Amniotic epithelial cell (primary cell): ENCODE measurements at regions not wholly inside any gene's neighbourhood (a gene's known extent, or its start where the extent isn't known, plus 50 kb on each side); places are given as distances from the start of the nearest gene placed in this dataset.
"Not testable (repeated sequence)": the region's sequence is repeated elsewhere in the genome, so short reads cannot be mapped to it uniquely, and the experiment has no call there.

Source experiments
- DNase-seq: peaks from one replicate; pipeline ENCODE4 v3.0.0-alpha.2; 2010; ENCODE audit warnings: low read depth

- DNase-seq: not testable (repeated sequence)
Measured at GRCh38 chr17:20633268-20634059, 53.9 kb downstream of the CDRT15L2 start.

DNA sequence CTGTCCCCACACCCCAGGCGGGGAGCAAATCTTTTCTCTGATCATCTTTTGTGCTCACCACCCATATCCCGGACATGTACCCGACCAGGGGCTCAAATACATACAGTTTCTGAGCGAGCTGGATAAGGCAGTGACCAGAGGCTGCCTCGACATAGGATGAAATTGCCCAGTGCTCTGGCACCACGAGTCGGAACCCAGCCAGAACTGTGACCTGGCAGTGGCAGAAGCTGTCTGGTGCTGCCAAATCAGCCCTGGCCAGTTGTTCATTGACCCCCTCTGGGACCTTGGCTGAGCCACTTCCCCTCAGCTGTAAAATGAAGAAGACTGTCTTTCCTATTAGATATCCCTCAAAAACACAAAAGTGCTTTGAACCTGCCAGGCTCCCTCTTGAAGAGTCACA, 60.6 kb downstream of the CDRT15L2 start:
- DNase-seq: not testable (repeated sequence)

DNA sequence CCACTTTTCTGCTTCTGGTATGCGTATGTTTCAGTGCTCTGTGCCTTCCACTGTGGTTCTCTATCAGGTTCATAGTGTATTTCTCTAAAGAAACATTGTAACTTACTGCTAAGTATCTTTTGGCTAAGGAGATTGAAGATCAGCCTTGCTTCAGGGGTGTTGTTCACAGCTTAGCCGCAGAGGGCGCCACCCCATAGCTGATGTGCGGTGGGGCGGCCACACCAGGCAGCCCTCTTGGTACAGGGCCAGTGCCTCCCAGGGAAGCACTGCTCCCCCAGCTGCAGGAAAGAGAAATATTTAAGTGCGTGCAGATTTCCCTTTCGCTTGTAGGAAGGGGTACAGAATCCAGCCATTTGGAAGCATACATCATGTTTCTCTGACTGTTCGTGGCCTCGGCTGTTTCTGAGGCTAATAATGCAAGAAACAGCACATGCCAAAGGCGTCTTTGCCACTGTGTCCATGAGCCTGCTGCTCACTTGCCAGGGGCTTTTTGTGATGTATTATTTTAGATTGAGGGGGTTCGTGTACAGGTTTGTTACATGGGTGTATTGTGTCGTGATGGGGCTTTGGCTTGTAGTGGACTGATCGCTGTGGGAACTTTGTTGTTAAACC, 67.2 kb downstream of the CDRT15L2 start:
- DNase-seq: peak; percentile 24

GRCh38 chr17:20649097-20649767, 69.7 kb downstream of the CDRT15L2 start:
- not testable (repeated sequence) for DNase-seq

- DNase-seq: not testable (repeated sequence)
Measured at GRCh38 chr17:20651022-20651421, 71.5 kb downstream of the CDRT15L2 start.

GRCh38 chr17:20651736-20652135, 72.2 kb downstream of the CDRT15L2 start:
- not testable (repeated sequence) for DNase-seq

DNA sequence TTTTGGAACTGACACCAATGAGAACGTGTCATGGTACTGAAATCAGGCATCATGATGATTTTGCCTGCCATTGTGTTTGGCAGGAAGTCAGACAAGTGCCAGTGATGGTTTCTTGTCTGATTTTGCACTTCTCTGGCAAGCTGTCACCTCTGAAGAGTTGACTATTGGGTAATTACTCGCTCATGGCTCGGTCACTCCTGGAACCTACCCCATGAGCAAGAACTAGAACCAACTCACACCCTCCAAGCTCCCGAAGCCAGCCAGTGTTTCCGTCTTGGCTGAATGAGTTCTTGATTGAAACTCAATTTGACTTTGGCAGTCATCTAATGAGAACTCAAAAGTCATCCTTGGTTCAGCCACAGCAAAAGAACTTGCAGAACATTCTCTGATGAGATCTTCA, 73.9 kb downstream of the CDRT15L2 start:
- not testable (repeated sequence) for DNase-seq

DNA sequence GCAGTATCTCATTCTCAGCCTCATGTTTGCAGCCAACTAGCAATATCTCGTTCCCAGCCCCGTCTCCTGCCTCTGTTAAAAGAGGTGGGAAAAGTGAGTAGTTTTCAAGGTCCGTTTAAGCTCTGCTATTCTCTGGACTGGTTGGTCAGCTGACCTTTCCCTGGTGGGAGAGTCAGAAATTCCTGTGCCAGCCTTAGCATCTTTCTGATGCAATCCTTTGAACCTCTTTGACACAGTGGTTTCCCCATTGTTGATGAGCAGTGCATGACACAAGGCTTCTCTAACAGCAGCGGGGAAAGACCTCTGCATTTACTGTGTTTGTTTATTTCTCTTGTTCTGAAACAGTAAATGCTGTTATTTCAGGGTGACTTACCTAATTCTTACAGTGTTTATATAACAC, 74.6 kb downstream of the CDRT15L2 start:
- DNase-seq: peak; percentile 95

DNA sequence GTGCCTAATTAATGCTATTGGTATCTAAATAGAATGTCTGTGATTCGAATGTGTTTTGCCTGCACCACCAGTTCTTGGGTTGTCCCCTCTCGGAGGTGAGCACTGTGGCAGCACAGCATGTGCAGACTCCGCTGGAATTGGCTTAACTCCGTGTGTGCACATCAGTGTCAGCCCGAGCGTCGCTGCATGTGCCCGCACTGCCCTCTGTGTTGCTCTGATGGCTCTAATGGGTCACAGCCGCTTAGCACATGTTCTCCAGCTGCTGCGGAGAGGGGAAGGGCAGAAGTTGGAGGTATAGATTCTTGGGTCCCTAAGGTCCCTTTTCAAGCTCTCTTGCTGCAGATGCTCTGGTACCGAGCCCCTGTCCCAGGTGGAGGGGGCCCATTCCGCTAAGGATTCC, 75.1 kb downstream of the CDRT15L2 start:
- not testable (repeated sequence) for DNase-seq

GRCh38 chr17:20665103-20665955, 85.8 kb downstream of the CDRT15L2 start:
- DNase-seq: peak; percentile 84

DNA sequence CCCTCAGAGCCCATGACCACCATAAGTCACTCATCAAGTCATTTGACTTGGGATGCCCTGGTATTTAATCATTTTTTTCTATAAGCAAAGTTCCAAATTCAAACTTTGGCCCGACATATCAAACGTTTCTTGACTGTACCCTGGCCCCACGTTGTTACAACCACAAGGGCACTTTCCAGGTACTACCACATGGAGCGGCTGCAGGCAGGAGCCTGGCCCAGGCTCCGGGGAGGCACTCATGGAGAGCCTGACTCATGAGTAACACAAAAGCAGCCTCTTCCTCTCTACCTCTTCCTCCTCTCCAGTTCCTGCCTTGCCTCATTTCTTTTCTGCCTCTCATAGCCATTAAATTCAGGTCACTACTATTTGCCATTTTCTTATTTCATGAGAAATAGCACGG, 87.2 kb downstream of the CDRT15L2 start:
- peak; percentile 25 for DNase-seq

- DNase-seq: peak; percentile 49
Measured at GRCh38 chr17:20667712-20668111, 88.2 kb downstream of the CDRT15L2 start.

- peak; percentile 41 for DNase-seq
Measured at GRCh38 chr17:20668316-20668715, 88.8 kb downstream of the CDRT15L2 start.

DNA sequence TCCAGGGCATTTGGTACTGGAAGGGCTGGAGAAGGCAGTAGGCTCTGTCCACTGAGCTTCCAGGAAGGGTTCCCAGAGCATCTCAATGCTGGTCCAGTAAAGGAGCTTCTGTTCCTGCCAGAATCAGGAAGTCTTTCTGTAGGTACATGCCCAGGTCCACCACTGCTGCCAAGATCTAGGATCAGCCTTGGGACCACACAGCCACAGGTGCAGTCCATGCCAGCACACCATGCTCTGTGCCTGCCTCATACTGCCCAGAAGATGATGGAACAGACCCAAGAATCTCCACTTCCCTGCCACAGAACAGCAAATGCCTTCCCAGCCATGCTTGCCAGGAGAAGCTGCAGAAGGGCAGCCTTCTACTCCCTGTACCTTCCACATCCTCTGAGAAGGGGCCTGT, 89.3 kb downstream of the CDRT15L2 start:
- not testable (repeated sequence) for DNase-seq

DNA sequence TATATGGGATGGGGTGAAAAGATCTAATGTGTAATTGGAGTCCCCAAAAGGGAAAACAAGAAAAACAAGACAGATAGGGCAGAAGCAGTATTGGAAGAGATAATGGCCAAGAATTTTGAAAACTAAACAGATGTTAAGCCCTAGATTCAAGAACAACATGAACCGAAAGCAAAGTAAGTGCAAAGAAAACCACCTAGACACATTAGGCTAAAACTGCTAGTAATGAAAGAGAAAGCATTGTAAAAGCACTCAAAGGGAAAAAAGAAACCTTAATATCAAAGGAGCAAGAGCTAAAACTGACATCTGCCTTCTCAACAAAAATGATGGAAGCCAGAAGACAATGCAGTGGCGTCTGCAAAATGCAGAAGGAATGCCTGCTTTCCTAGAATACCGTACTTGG, 91.0 kb downstream of the CDRT15L2 start:
- not testable (repeated sequence) for DNase-seq

- not testable (repeated sequence) for DNase-seq
Measured at GRCh38 chr17:20674374-20674773, 94.8 kb downstream of the CDRT15L2 start.

DNA sequence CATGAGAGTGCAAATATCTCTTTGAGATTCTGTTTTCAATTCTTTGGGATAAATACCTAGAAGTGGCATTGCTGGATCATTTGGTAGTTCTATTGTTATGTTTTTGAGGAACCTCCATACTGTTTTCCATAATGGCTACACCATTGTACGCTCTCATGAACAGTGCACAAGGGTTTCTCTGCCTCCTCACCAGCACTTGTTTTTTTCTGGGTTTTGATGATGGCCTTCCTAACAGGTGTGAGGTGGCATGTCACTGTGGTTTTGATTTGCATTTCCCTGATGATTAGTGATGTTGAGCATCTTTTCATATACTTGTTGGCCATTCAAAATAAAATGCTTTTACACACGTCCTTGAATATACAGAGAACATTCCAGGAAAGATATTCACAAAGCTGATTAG, 96.2 kb downstream of the CDRT15L2 start:
- not testable (repeated sequence) for DNase-seq

DNA sequence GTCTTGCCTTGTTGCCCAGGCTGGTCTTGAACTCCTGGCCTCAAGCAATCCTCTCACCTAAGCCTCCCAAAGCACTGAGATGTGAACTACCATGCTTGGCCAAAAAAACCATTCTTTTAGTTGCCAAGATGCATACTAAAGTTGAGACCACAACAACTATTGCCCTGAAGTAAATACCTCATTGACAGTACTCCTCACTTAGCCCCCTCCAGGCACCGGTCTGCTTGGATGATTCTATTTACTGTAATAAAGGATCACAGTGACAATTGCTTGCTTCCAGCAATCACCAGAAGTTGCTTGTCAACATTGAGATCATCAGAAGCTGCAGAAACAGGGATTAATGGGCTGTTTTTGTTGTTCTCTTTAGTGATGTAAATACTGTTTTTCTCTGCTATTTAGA, 97.1 kb downstream of the CDRT15L2 start:
- DNase-seq: not testable (repeated sequence)

DNA sequence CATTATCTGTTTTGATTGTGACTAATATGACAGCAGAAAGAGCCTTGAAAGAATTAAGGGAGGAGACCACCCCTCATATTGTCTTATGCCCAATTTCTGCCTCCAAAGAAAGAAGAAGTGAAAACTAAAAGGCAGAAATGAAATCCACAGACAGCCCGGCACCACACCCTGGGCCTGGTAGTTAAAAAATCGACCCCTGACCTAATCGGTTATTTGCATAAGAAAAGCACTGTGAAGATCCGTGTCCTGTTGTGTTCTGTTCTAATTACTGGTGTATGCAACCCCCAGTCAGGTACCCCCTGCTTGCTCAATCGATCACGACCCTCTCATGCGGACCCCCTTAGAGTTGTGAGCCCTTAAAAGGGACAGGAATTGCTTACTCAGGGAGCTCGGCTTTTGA, 97.9 kb downstream of the CDRT15L2 start:
- not testable (repeated sequence) for DNase-seq

- DNase-seq: not testable (repeated sequence)
Measured at GRCh38 chr17:20678424-20678823, 98.9 kb downstream of the CDRT15L2 start.

DNA sequence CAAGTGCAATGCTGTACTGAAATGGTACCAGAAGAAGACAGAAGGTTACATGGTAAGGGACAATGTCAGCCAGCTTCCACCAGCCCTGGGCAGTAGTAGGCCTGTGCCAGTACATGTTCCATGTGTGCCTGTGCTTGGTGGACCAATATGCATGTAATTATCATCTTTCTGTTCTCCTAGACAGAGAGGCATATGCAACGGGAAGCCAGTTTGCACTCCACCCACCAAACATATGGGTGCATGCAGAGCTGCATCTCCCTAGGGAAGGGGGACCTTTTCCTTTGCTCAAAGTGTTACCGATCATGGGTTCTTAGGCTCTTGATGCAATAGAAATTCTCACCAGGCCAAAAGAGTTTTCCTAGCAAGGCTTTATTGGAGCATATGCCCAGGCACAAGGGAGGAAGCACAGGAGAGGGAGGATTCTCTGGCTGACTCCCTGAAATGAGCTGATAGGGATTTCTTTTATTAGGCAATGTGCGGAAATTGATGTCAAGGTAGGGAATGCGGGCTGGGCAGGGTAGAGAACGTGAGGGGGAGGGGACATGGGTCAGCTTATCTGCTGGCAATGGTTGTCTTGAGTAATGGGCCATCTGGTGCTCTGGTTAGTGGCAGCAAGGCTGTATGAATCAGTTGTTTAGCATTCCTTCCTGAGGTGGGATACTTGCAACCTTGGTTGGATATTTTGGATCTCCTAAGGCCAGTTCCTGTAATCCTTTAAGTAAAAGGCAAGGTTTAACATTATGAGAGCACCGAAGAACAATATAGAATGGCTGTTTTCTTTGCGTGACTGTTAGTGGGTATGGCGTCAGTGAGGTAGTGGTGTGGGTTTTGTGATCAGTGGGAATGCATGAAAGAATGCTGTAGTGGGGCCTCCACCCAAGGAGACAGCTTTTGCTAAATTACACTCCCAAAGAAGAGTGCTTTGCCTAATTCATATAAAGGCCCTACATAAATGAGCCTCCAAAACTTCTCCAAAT, 102.5 kb downstream of the CDRT15L2 start:
- peak; percentile 95 for DNase-seq
